ENCODE measurements at regions not wholly inside any gene's neighbourhood (a gene's known extent, or its start where the extent isn't known, plus 50 kb on each side); places are given as distances from the start of the nearest gene placed in this dataset.

GRCh38 chr12:82040987-82041743 lies 282.0 kb upstream of the PPFIA2 start:
- DNase-seq (ENCODE audit: low spot score), result no peak

GRCh38 chr12:82034769-82035168 lies 275.6 kb upstream of the PPFIA2 start:
- no peak for DNase-seq (ENCODE audit: low spot score)

- DNase-seq (ENCODE audit: low spot score), result no peak
Measured at GRCh38 chr12:82029936-82030335, 270.8 kb upstream of the PPFIA2 start.

GRCh38 chr12:82028772-82029171 lies 269.6 kb upstream of the PPFIA2 start:
- DNase-seq (ENCODE audit: low spot score), result no peak

- DNase-seq (ENCODE audit: low spot score), result no peak
Measured at GRCh38 chr12:82027612-82028011, 268.5 kb upstream of the PPFIA2 start.

- DNase-seq (ENCODE audit: low spot score), result no peak
Measured at GRCh38 chr12:82025462-82025861, 266.3 kb upstream of the PPFIA2 start.

GRCh38 chr12:82019533-82019932 lies 260.4 kb upstream of the PPFIA2 start:
- no peak for DNase-seq (ENCODE audit: low spot score)

- no peak for DNase-seq (ENCODE audit: low spot score)
Measured at GRCh38 chr12:82015623-82016347, 256.6 kb upstream of the PPFIA2 start.

GRCh38 chr12:82012176-82012575 lies 253.0 kb upstream of the PPFIA2 start:
- no peak for DNase-seq (ENCODE audit: low spot score)

GRCh38 chr12:82009524-82009923 lies 250.4 kb upstream of the PPFIA2 start:
- no peak for DNase-seq (ENCODE audit: low spot score)

- DNase-seq (ENCODE audit: low spot score), result no peak
Measured at GRCh38 chr12:82008251-82008650, 249.1 kb upstream of the PPFIA2 start.

- no peak for DNase-seq (ENCODE audit: low spot score)
Measured at GRCh38 chr12:81998761-81999378, 239.7 kb upstream of the PPFIA2 start.

GRCh38 chr12:81992461-81992860 lies 233.3 kb upstream of the PPFIA2 start:
- no peak for DNase-seq (ENCODE audit: low spot score)

GRCh38 chr12:81991868-81992267 lies 232.7 kb upstream of the PPFIA2 start:
- no peak for DNase-seq (ENCODE audit: low spot score)

GRCh38 chr12:81988362-81988761 lies 229.2 kb upstream of the PPFIA2 start:
- no peak for DNase-seq (ENCODE audit: low spot score)

GRCh38 chr12:81987371-81987770 lies 228.2 kb upstream of the PPFIA2 start:
- DNase-seq (ENCODE audit: low spot score), result no peak

- no peak for DNase-seq (ENCODE audit: low spot score)
Measured at GRCh38 chr12:81976661-81977060, 217.5 kb upstream of the PPFIA2 start.

GRCh38 chr12:81974762-81975161 lies 215.6 kb upstream of the PPFIA2 start:
- DNase-seq (ENCODE audit: low spot score), result no peak

GRCh38 chr12:81968421-81968820 lies 209.3 kb upstream of the PPFIA2 start:
- DNase-seq (ENCODE audit: low spot score), result no peak

- DNase-seq (ENCODE audit: low spot score), result no peak
Measured at GRCh38 chr12:81963636-81964035, 204.5 kb upstream of the PPFIA2 start.

- no peak for DNase-seq (ENCODE audit: low spot score)
Measured at GRCh38 chr12:81963026-81963425, 203.9 kb upstream of the PPFIA2 start.

GRCh38 chr12:81962126-81962856 lies 203.1 kb upstream of the PPFIA2 start:
- no peak for DNase-seq (ENCODE audit: low spot score)

Data from AG20443 (cell line).